ENCODE measurements at regions not wholly inside any gene's neighbourhood (a gene's known extent, or its start where the extent isn't known, plus 50 kb on each side); places are given as distances from the start of the nearest gene placed in this dataset.

DNA sequence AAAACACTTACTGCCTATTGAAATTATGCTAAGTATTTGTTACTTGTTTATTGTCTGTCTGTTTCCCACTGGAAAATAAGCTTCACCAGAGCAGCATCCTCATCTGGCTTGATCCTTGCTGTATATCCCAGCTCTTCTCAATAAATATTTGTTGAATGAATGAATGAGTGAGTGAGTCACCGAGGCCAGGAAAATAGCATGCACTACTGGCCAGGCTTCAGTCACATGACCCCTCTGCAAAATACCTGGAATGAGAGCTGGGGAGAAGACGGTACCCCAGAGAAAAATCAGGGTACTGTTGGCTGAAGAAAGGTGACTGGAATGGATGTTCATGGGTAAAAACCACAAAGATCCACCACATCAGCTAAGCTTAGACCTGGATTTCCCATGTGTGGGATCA, 331.9 kb downstream of the SHQ1 start:
- Mint-ChIP-seq H3K9me3 (no peaks in the 10 kb centered on the region), H3K4me3 (no peak overlapping the region), H3K27me3 (ENCODE audit: insufficient read depth, low read depth, poor library complexity) (no peaks in the 10 kb centered on the region), H3K4me1 (no peaks in the 10 kb centered on the region), H3K36me3 (ENCODE audit: low read depth) (no peaks in the 10 kb centered on the region), H3K27ac (0 out of 2 replicates have a peak overlapping the region, but pooled peaks have one; percentile 49)
- Histone ChIP-seq H3K9me2 (ENCODE audit: insufficient read depth) (no peaks in the 10 kb centered on the region), H3K4me1 (ENCODE audit: insufficient read depth) (no peaks in the 10 kb centered on the region), H3K4me3 (no peak overlapping the region), H3K4me2 (no peak overlapping the region), H4K20me1 (replicated peaks; ENCODE audit: insufficient read depth) (no peaks in the 10 kb centered on the region), H3K36me3 (ENCODE audit: insufficient read depth) (no peaks in the 10 kb centered on the region), H2AFZ (no peak overlapping the region), H3F3A (replicated peaks; ENCODE audit: low read depth) (no peaks in the 10 kb centered on the region), H3K79me2 (replicated peaks; ENCODE audit: insufficient read depth) (no peaks in the 10 kb centered on the region), H3K27me3 (ENCODE audit: insufficient read depth) (no peaks in the 10 kb centered on the region), H3K27ac (ENCODE audit: low read depth) (no peak overlapping the region)
- TF ChIP-seq, protein P1, sequence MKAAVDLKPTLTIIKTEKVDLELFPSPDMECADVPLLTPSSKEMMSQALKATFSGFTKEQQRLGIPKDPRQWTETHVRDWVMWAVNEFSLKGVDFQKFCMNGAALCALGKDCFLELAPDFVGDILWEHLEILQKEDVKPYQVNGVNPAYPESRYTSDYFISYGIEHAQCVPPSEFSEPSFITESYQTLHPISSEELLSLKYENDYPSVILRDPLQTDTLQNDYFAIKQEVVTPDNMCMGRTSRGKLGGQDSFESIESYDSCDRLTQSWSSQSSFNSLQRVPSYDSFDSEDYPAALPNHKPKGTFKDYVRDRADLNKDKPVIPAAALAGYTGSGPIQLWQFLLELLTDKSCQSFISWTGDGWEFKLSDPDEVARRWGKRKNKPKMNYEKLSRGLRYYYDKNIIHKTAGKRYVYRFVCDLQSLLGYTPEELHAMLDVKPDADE (IDR thresholded peaks at IDR 0.05), result no peak
- TF ChIP-seq EZH2 (IDR thresholded peaks at IDR 0.05; ENCODE audit: low read depth, unreplicated experiment), result no peak
- no peak for TF ChIP-seq ZNF114 (CRISPR knock-in tag; IDR thresholded peaks at IDR 0.05)
- TF ChIP-seq, protein P2, sequence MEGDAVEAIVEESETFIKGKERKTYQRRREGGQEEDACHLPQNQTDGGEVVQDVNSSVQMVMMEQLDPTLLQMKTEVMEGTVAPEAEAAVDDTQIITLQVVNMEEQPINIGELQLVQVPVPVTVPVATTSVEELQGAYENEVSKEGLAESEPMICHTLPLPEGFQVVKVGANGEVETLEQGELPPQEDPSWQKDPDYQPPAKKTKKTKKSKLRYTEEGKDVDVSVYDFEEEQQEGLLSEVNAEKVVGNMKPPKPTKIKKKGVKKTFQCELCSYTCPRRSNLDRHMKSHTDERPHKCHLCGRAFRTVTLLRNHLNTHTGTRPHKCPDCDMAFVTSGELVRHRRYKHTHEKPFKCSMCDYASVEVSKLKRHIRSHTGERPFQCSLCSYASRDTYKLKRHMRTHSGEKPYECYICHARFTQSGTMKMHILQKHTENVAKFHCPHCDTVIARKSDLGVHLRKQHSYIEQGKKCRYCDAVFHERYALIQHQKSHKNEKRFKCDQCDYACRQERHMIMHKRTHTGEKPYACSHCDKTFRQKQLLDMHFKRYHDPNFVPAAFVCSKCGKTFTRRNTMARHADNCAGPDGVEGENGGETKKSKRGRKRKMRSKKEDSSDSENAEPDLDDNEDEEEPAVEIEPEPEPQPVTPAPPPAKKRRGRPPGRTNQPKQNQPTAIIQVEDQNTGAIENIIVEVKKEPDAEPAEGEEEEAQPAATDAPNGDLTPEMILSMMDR (conservative IDR thresholded peaks at IDR 0.05; ENCODE audit: low read depth in 2 of 2), result no peak
- DNase-seq (ENCODE audit: low spot score) (no peak), ATAC-seq (no peak)

DNA sequence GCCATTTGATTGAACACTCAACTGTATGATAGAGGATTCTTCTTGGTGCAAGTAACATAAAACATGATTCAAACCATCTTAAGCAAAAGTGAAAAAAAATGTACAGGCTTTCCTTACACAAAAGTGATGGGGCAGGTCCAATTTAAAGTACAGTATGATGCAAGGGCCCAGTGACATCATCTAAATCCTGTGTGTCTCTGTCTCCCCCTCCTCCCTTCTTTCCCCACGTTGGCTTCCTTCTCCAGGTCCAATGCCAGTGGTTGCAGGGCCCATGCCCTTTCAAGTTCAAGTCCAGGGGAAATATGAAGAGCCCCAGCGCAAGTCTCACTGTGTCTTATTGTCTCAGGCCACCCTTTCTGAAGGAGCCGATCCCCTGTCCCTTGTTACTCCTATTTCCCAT, 332.3 kb downstream of the SHQ1 start:
- no peaks in the 10 kb centered on the region for H3K27me3 Mint-ChIP-seq (ENCODE audit: insufficient read depth, low read depth, poor library complexity)
- no peak overlapping the region for H2AFZ ChIP-seq
- no peaks in the 10 kb centered on the region for H4K20me1 ChIP-seq (replicated peaks; ENCODE audit: insufficient read depth)
- ATAC-seq (no peak), DNase-seq (ENCODE audit: low spot score) (no peak)
- no peaks in the 10 kb centered on the region for H3K27me3 ChIP-seq (ENCODE audit: insufficient read depth)
- no peak overlapping the region for H3K4me3 Mint-ChIP-seq
- H3K36me3 Mint-ChIP-seq (ENCODE audit: low read depth), result no peaks in the 10 kb centered on the region
- no peak overlapping the region for H3K4me2 ChIP-seq
- no peaks in the 10 kb centered on the region for H3K4me1 ChIP-seq (ENCODE audit: insufficient read depth)
- no peak overlapping the region for H3K27ac ChIP-seq (ENCODE audit: low read depth)
- no peaks in the 10 kb centered on the region for H3K4me1 Mint-ChIP-seq
- peak overlapping the region; percentile 49; the same call in 1 of the 2 replicates for H3K27ac Mint-ChIP-seq
- H3K9me3 Mint-ChIP-seq, result no peaks in the 10 kb centered on the region
- H3K36me3 ChIP-seq (ENCODE audit: insufficient read depth), result no peaks in the 10 kb centered on the region
- no peaks in the 10 kb centered on the region for H3K9me2 ChIP-seq (ENCODE audit: insufficient read depth)
- H3K79me2 ChIP-seq (replicated peaks; ENCODE audit: insufficient read depth), result no peaks in the 10 kb centered on the region
- no peak for TF ChIP-seq NANOG (IDR thresholded peaks at IDR 0.05; ENCODE audit: borderline replicate concordance)
- TF ChIP-seq, protein P2 (conservative IDR thresholded peaks at IDR 0.05; ENCODE audit: low read depth in 2 of 2), result no peak
- no peak for TF ChIP-seq POLR2AphosphoS5 (IDR thresholded peaks at IDR 0.05; ENCODE audit: low read depth)
- no peak for TF ChIP-seq EZH2phosphoT487 (IDR thresholded peaks at IDR 0.05; ENCODE audit: unreplicated experiment)
- no peak for TF ChIP-seq JUNB (IDR thresholded peaks at IDR 0.05; ENCODE audit: unreplicated experiment)
- no peak for TF ChIP-seq EZH2 (IDR thresholded peaks at IDR 0.05; ENCODE audit: low read depth, unreplicated experiment)
- TF ChIP-seq, protein P3, sequence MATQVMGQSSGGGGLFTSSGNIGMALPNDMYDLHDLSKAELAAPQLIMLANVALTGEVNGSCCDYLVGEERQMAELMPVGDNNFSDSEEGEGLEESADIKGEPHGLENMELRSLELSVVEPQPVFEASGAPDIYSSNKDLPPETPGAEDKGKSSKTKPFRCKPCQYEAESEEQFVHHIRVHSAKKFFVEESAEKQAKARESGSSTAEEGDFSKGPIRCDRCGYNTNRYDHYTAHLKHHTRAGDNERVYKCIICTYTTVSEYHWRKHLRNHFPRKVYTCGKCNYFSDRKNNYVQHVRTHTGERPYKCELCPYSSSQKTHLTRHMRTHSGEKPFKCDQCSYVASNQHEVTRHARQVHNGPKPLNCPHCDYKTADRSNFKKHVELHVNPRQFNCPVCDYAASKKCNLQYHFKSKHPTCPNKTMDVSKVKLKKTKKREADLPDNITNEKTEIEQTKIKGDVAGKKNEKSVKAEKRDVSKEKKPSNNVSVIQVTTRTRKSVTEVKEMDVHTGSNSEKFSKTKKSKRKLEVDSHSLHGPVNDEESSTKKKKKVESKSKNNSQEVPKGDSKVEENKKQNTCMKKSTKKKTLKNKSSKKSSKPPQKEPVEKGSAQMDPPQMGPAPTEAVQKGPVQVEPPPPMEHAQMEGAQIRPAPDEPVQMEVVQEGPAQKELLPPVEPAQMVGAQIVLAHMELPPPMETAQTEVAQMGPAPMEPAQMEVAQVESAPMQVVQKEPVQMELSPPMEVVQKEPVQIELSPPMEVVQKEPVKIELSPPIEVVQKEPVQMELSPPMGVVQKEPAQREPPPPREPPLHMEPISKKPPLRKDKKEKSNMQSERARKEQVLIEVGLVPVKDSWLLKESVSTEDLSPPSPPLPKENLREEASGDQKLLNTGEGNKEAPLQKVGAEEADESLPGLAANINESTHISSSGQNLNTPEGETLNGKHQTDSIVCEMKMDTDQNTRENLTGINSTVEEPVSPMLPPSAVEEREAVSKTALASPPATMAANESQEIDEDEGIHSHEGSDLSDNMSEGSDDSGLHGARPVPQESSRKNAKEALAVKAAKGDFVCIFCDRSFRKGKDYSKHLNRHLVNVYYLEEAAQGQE (IDR thresholded peaks at IDR 0.05; ENCODE audit: unreplicated experiment), result no peak
- no peak for TF ChIP-seq ZNF114 (CRISPR knock-in tag; IDR thresholded peaks at IDR 0.05)
- TF ChIP-seq, protein P1 (IDR thresholded peaks at IDR 0.05), result no peak
- TF ChIP-seq STAT1 (IDR thresholded peaks at IDR 0.05; ENCODE audit: unreplicated experiment), result no peak
- no peaks in the 10 kb centered on the region for H3F3A ChIP-seq (replicated peaks; ENCODE audit: low read depth)
- no peak overlapping the region for H3K4me3 ChIP-seq
